Lower leg skin (tissue), 4 donors: ENCODE measurements at regions not wholly inside any gene's neighbourhood (a gene's known extent, or its start where the extent isn't known, plus 50 kb on each side); places are given as distances from the start of the nearest gene placed in this dataset.

ENCODE experiments used
- DNase-seq, 2 donors: peaks; one replicate each; pipeline ENCODE4 v3.0.0-alpha.2; 2019; ENCODE audit warnings: low spot score in 2 of 2
- H3K4me3 ChIP-seq: fragments of 200-600 bp; sonication (generic); 2 replicates; pipeline ENCODE4 v1.5.1; 2017; ENCODE audit warnings: mild to moderate bottlenecking, low read depth; ENCODE audit not compliant: poor library complexity, severe bottlenecking
- CTCF ChIP-seq, 3 donors: fragments of 450-650 bp; IDR thresholded peaks; one replicate each; pipeline ENCODE4 v1.5.1; 2016; ENCODE audit warnings: antibody characterized with exemption in 3 of 3, mild to moderate bottlenecking in 3 of 3, moderate library complexity in 2 of 3
- POLR2A ChIP-seq, 2 donors: fragments of 450-650 bp; IDR thresholded peaks; one replicate each; pipeline ENCODE4 v1.6.1; 2016 to 2017; ENCODE audit warnings: antibody characterized with exemption in 2 of 2, mild to moderate bottlenecking in 1 of 2, moderate library complexity in 1 of 2
- WGBS, 2 donors: methylation state at CpG; one replicate each; pipeline ENCODE4 v1.1.5; 2018; 5-methylcytosine and 5-hydroxymethylcytosine counted together
- intact Hi-C: fragments of 100-400 bp; cut with DNase I; formaldehyde crosslinking; loops from one replicate; pipeline ENCODE4 v1.15.0; 2023; ENCODE audit warnings: low total_unique reads

GRCh38 chrX:112367065-112367464 lies 284.5 kb upstream of the TRPC5 start:
- 89 to 100% methylated on average over 1 of the region's 1 CpG for WGBS, 2 donors
- intact Hi-C loops: no loop called here
- no peak for DNase-seq
- TF ChIP-seq CTCF (IDR thresholded peaks at IDR 0.05) (no peak), POLR2A (IDR thresholded peaks at IDR 0.05) (no peak)
- H3K4me3 ChIP-seq: no peak overlapping the region

GRCh38 chrX:112359906-112360305 lies 277.3 kb upstream of the TRPC5 start:
- no peak overlapping the region for H3K4me3 ChIP-seq
- whole genome bisulfite sequencing, 2 donors: 64 to 70% methylated on average over 1 of the region's 1 CpG
- TF ChIP-seq POLR2A (IDR thresholded peaks at IDR 0.05) (no peak), CTCF (IDR thresholded peaks at IDR 0.05) (no peak)
- intact Hi-C loops: no loop called here
- no peak for DNase-seq

GRCh38 chrX:112355931-112356330 lies 273.4 kb upstream of the TRPC5 start:
- no peak for TF ChIP-seq POLR2A (IDR thresholded peaks at IDR 0.05)
- no peak for TF ChIP-seq CTCF (IDR thresholded peaks at IDR 0.05)
- DNase-seq: no peak
- no peak overlapping the region for H3K4me3 ChIP-seq
- intact Hi-C loops: no loop called here
- WGBS, 2 donors: 53 to 76% methylated on average over 2 of the region's 2 CpGs

GRCh38 chrX:112341598-112341997 lies 259.0 kb upstream of the TRPC5 start:
- 28 to 36% methylated on average over 2 of the region's 2 CpGs for WGBS, 2 donors
- TF ChIP-seq CTCF (IDR thresholded peaks at IDR 0.05) (no peak), POLR2A (IDR thresholded peaks at IDR 0.05) (no peak)
- no peak for DNase-seq
- no peak overlapping the region for H3K4me3 ChIP-seq
- intact Hi-C loops: no loop called here

GRCh38 chrX:112313201-112313600 lies 230.6 kb upstream of the TRPC5 start:
- DNase-seq: no peak
- TF ChIP-seq CTCF (IDR thresholded peaks at IDR 0.05) (no peak), POLR2A (IDR thresholded peaks at IDR 0.05) (no peak)
- intact Hi-C loops: no loop called here
- 85 to 90% methylated on average over 1 of the region's 1 CpG for WGBS, 2 donors
- H3K4me3 ChIP-seq: no peak overlapping the region

GRCh38 chrX:112306027-112306426 lies 223.5 kb upstream of the TRPC5 start:
- no peak overlapping the region for H3K4me3 ChIP-seq
- intact Hi-C loops: no loop called here
- DNase-seq: no peak
- WGBS, 2 donors: 65 to 71% methylated on average over 3 of the region's 3 CpGs
- TF ChIP-seq CTCF (IDR thresholded peaks at IDR 0.05): no peak
- no peak for TF ChIP-seq POLR2A (IDR thresholded peaks at IDR 0.05)
